SK-N-SH (cell line): ENCODE measurements at regions not wholly inside any gene's neighbourhood (a gene's known extent, or its start where the extent isn't known, plus 50 kb on each side); places are given as distances from the start of the nearest gene placed in this dataset.

ENCODE experiments used
- CTCF ChIP-seq: fragments of 200-600 bp; sonication (generic); IDR thresholded peaks from 2 replicates; pipeline ENCODE4 v1.6.1; 2017; ENCODE audit warnings: antibody characterized with exemption, mild to moderate bottlenecking, moderate library complexity
- FOXM1 ChIP-seq: IDR thresholded peaks from 2 replicates; pipeline ENCODE4 v1.4.0; 2012; ENCODE audit warnings: low read depth, mild to moderate bottlenecking
- GATA2 ChIP-seq: sonication (generic); formaldehyde crosslinking; IDR thresholded peaks from 2 replicates; pipeline ENCODE4 v1.5.0; 2020; ENCODE audit warnings: mild to moderate bottlenecking, missing genetic modification reagents
- JUND ChIP-seq: IDR thresholded peaks from 2 replicates; pipeline ENCODE4 v1.4.0; 2012
- MAX ChIP-seq: IDR thresholded peaks from 2 replicates; pipeline ENCODE4 v1.4.0; 2012; ENCODE audit warnings: low read depth
- MXI1 ChIP-seq: IDR thresholded peaks from 2 replicates; pipeline ENCODE4 v1.6.1; 2012; ENCODE audit warnings: mild to moderate bottlenecking, low read depth, low read length, improper control_type of control experiment
- POLR2AphosphoS5 ChIP-seq: IDR thresholded peaks from 2 replicates; pipeline ENCODE4 v1.6.1; 2012; ENCODE audit warnings: low read depth, low read length
- RAD21 ChIP-seq: IDR thresholded peaks from 2 replicates; pipeline ENCODE4 v1.6.1; 2012; ENCODE audit warnings: mild to moderate bottlenecking, low read length
- RFX5 ChIP-seq: IDR thresholded peaks from 2 replicates; pipeline ENCODE4 v1.6.1; 2012; ENCODE audit warnings: mild to moderate bottlenecking, improper control_type of control experiment, low read length
- TAF1 ChIP-seq: IDR thresholded peaks from 2 replicates; pipeline ENCODE4 v1.6.1; 2012; ENCODE audit warnings: low read depth, mild to moderate bottlenecking, low read length, moderate library complexity, borderline replicate concordance
- USF1 ChIP-seq: IDR thresholded peaks from 2 replicates; pipeline ENCODE4 v1.4.0; 2012; ENCODE audit warnings: low read depth, borderline replicate concordance
- YY1 ChIP-seq: IDR thresholded peaks from 2 replicates; pipeline ENCODE4 v1.4.0; 2012; ENCODE audit warnings: low read depth, mild to moderate bottlenecking

GRCh38 chr2:39512941-39513340, 75.9 kb upstream of the MAP4K3 start:
- TF ChIP-seq CTCF = no peak
- no peak for TF ChIP-seq JUND
- TF ChIP-seq RAD21 = no peak
- no peak for TF ChIP-seq RFX5
- no peak for TF ChIP-seq POLR2AphosphoS5
- TF ChIP-seq YY1 = no peak
- no peak for TF ChIP-seq TAF1
- TF ChIP-seq USF1 = no peak
- TF ChIP-seq MAX = no peak
- TF ChIP-seq GATA2 = no peak
- no peak for TF ChIP-seq FOXM1
- no peak for TF ChIP-seq MXI1
